ENCODE measurements at regions not wholly inside any gene's neighbourhood (a gene's known extent, or its start where the extent isn't known, plus 50 kb on each side); places are given as distances from the start of the nearest gene placed in this dataset.
A peak's percentile ranks its signal among the peaks of the same experiment; 100 is the strongest.
"Not testable (repeated sequence)": the region's sequence is repeated elsewhere in the genome, so short reads cannot be mapped to it uniquely, and the experiment has no call there.

DNA sequence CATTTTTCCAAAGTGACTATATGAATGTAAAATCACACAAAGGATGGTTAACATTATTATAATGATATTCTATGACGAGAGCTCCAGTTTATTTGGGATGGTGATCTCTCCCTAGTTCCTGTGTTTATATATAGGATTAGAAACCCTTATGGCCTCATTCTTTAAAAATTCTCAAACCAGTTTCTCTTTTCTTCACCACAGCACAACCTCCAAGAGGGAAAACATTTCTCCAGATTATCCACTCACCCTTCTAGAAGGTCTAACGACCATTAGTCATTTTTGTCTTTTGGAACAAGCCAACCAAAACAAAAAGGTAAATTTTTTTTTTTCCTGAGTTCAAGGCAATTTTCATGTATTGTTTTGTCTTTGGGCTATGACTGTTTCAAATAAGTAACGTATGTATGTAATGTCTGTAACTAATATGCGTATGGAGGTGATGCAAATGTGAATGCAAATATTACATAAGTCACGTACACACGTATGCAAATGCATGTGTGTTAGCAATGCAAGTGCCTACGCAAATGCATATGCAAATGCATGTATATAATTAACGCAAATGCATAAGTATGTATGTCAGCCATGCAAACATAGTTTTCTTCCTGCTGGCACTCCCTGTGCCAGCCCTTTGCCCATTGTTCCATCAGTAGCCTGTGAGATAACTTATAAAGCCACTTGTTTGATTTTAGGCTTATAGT, 72.5 kb upstream of the MORC3 start:
- no peak for DNase-seq

DNA sequence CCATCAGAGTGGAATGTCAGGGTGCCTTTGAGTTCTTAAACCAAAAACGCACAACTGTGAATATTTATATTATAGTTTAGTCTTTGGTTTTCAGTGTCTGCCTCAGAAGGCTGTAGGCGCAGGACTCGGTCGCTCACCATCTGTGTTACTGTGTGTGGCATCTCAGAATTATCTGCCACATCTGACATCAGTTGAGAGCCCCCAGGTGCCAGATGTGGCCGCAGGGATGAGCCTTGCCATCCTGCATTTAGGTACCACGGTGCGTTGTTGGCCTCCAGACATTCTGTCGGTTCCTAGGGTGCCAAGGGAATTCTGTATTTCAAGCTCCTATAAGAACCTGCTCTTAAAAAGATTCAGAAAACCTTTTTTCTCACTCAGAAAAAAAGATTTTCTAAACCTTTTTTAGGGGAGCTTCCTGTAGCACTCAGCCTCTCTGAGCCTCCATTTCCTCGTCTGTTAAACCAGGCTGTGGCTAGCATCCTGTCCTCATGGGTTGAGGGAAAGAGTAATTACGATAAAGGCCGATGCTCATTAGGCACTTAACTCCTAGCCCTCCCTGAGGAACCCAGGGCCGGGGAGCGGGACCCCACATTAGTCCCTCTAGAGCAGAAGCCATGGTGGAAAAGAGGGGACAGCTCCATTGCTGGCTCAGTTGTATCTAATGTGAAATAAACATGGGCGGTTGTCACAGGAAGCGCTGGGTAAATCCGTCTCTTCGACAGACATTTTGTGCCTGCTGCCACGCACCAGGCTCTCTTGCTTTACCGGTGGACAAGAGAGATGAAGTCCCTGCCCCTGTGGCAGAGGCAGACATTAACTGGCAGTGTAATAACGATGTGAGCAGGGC, 70.2 kb upstream of the MORC3 start:
- no peak for DNase-seq

DNA sequence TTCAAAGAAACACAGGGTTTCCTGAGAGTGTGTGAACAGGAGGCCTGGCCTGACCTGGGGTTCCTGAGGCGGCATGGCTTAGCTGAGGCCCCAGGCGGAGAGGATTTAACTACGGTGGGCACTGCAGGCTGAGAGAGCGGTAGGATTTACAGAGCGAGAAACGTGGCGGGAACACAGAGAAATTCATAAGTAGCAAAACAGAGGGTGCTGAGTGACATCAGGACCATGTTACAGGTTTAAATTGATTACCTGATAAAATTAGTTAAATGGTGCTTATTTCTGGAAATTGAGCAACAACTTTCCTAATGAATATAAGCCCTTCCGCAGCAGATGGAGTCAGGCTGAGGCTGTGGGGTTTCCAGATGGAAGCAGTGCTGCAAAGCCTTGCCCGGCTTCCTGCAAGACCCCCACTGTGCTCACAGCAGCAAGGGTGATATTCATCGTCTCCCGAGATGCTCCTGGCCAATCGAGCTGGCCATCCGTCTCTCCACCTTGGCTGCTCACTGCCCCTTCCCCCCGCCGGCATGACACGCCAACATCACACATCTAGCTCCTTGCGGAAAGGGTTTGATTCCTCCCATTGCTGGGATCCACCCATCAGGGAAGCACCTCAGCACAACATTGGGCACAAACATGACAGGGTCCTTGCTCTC, 69.4 kb upstream of the MORC3 start:
- DNase-seq, result no peak

DNA sequence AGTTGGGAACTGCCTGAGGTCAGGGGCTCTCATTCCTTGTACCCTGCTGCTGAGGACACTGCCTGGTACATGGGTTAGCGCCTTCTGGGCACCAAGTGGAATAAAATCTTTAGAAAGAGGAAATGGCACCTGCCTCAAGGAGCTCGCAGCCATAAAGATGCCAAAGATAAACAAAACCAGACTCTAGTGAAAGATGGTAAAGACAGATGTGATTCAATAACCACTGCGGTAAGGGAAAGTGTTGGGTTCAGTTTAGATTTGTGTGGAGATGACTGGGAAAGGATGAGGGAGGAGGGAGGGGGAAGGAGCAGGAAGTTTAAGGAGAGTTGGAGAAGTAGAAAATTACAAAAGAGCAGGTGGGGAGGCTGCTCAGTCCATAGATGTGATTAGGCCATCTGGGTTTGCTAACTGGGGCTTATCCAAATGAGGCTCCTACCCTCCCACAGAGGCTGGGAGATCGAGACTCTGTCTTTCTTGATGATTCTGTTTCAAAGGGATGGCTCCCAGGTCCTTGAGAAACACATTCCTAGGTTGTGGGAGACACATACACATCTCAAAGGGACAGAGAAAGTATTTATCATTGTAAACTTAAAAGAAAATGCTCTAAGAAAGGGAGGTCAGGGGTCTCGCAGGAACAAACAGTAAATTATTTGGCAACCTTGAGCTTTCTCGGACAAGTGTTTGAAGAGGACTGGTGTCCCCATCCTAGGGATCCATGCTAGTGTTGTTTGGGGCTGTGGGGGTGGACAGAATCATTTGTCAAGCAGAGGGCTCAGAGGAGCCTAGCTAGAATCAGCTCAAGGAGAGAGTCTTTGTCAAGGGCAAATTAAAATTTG, 65.7 kb upstream of the MORC3 start:
- DNase-seq, result no peak

DNA sequence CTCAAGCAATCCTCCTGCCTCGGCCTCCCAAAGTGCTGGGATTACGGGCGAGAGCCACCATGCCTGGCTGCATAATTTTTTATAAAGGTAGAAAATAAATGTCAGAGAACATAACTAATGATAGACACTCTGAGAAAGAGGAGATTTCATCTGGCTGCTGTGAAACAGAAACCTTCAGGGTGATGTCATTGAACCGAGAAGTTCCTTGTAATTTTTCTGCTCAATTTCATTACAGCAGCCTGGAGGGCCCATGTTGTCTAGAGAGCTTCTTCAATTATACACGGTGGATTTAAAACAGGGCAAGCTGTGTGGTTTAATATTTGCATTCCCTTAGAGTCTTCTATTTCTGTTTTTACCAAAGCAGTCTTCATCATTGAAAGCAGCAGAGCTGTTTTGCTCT, 64.3 kb upstream of the MORC3 start:
- DNase-seq, result no peak

DNA sequence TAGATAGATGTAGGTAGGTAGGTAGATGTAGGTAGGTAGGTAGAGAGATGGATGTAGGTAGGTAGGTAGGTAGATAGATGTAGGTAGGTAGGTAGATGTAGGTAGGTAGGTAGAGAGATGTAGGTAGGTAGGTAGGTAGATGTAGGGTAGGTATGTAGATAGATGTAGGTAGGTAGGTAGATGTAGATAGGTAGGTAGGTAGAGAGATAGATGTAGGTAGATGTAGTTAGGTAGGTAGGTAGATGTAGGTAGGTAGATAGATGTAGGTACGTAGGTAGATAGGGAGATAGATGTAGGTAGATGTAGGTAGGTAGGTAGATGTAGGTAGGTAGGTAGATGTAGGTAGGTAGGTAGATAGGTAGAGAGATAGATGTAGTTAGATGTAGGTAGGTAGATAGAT, 62.3 kb upstream of the MORC3 start:
- DNase-seq, result no peak

DNA sequence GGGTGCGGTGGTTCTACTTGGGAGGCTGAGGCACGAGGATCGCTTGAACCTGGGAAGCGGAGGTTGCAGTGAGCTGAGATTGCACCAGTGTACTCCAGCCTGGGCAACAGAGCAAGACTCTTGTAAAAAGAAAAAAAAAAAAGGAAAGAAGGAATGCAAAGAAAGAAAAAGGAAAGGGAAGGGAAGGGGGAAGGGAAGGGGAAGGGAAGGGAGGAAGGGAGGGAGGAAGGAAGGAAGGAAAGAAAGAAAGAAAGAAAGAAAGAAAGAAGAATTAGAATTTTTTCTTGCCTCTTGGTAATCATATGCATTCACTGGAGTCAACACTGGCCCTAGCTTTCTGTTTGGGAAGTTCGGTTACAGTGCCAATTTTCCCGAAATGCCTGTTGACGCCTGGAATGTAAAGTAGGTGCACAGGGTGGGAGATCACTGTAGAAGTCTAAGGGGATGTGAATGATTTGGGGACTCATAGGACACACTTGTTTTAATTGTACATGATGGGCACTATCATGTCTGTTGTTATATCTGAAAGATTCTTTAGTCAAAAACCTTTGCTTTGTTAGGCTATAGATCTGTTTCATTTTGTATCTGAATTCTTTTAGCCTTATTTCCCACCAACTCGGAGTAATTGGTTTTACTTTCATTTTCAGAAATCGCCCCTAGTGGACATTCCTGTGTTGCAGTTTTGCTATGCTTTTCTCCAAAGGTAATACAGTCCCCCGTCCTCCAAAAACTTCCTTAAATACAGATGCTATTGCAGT, 59.8 kb upstream of the MORC3 start:
- peak; percentile 32 for DNase-seq

DNA sequence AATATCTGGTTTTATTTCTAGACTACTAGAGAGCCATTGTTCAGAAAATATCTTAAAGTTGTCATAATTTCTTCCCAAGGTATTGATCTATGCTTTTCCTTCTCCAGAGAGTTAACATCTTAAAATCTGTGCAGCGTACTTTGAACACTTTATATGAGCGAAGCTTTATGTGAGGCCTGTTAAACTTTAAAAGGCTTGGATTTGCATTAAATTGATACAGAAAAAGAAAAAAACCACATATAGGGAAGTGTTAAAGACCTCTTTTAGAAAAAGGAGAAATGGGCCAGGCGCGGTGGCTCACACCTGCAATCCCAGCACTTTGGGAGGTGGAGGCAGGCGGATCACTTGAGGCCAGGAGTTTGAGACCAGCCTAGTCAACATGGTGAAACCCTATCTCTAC, 59.2 kb upstream of the MORC3 start:
- no peak for DNase-seq

DNA sequence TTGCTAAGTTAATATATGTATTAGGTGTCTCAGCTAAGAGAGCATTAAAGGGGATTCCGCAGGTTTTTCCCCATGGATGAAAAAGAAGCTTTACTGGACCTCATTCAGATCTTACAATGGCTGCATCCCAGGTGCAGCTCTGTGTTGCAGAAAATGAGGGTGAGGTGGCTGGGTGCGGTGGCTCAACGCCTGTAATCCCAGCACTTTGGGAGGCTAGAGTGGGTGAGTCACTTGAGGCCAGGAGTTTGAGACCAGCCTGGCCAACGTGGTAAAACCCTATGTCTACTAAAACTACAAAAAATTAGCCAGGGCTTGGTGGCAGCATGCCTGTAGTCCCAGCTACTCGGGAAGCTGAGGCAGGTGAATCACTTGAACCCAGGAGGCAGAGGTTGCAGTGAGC, 58.5 kb upstream of the MORC3 start:
- no peak for DNase-seq

DNA sequence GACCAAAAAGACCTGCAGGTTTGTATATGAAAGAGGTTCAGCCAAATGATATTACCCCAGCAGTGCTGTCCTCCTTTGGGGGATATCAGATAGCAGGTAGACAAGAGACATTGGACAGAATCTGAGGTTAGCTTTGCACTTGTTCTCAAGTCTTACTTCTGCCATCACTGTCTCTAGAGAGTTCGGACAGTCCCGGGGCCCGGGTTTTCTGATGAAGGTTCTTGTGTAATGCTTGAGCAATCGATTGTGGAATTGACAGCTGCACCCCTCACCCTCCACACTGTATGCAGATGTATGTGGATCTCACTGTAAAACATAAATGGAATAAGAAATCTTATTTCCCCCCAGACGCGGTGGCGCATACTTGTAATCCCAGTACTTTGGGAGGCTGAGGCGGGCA, 56.2 kb upstream of the MORC3 start:
- no peak for DNase-seq

DNA sequence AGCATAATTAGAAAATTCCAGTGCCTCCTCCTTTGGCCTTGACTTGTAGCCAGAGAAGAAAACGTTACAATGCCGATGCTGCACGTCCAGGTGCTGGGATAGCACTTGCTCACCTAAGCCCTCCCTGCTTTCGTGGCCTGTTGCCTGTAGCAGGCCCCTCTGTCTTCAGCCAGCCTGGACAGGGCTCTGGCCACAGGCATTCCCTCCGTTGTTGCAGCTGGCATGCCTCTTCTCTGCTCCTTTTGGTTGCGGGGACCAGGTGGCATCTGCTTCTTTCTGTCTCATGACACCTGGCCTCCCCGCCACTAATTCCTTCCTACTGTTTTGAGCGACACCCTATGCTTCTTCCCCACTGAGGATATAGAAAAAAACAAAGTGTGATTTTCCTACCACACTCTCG, 54.6 kb upstream of the MORC3 start:
- DNase-seq, result no peak

DNA sequence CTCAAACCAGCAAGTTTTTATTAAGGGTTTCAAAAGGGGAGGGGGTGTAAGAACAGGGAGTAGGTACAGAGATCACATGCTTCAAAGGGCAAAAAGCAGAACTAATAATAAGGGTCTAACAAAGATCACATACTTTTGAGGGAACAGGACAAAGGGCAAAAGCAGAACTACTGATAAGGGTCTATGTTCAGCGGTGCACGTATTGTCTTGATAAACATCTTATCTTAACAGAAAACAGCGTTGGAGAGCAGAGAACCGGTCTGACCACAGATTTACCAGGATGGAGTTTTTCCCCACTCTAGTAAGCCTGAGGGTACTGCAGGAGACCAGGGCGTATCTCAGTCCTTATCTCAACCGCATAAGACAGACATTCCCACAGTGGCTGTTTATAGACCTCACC, 52.2 kb upstream of the MORC3 start:
- not testable (repeated sequence) for DNase-seq

DNA sequence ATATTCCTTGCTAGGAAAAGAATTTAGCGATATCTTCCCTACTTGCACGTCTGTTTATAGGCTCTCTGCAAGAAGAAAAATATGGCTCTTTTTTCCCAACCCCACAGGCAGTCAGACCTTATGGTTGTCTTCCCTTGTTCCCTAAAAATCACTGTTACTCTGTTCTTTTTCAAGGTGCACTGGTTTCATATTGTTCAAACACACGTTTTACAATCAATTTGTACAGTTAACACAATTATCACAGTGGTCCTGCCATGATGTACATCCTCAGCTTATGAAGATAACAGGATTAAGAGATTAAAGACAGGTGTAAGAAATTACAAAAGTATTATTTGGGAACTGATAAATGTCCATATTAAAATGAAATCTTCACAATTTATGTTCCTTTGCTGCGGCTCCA, 51.7 kb upstream of the MORC3 start:
- not testable (repeated sequence) for DNase-seq

Data from 8988T (cell line).